ENCODE measurements at regions not wholly inside any gene's neighbourhood (a gene's known extent, or its start where the extent isn't known, plus 50 kb on each side); places are given as distances from the start of the nearest gene placed in this dataset.

- DNase-seq = no peak
- H3K4me1 ChIP-seq = no peaks in the 10 kb centered on the region
- in situ Hi-C loops (cut with MboI; ENCODE audit: low sequenced_read_pairs in 4 of 4) (no loop called here), intact Hi-C loops (cut with DNase I; ENCODE audit: low total_unique reads) (no loop called here)
- TF ChIP-seq CTCF (IDR thresholded peaks at IDR 0.05 in 4 of 5, conservative IDR thresholded peaks at IDR 0.05 in 1 of 5) (no peak), POLR2A (IDR thresholded peaks at IDR 0.05) (no peak)
- no peaks in the 10 kb centered on the region for H3K36me3 ChIP-seq
- H3K27ac ChIP-seq = no peak overlapping the region
- ATAC-seq = no peak
- no peaks in the 10 kb centered on the region for H3K27me3 ChIP-seq
- H3K9me3 ChIP-seq = no peaks in the 10 kb centered on the region
- H3K4me3 ChIP-seq = no peak overlapping the region
Observed at GRCh38 chr9:103757062-103757461, 337.0 kb upstream of the SMC2 start.

GRCh38 chr9:103761466-103761865, 332.6 kb upstream of the SMC2 start:
- H3K4me1 ChIP-seq = no peaks in the 10 kb centered on the region
- in situ Hi-C loops (cut with MboI; ENCODE audit: low sequenced_read_pairs in 4 of 4) (no loop called here), intact Hi-C loops (cut with DNase I; ENCODE audit: low total_unique reads) (no loop called here)
- no peak overlapping the region for H3K27ac ChIP-seq
- no peaks in the 10 kb centered on the region for H3K9me3 ChIP-seq
- DNase-seq = no peak
- no peaks in the 10 kb centered on the region for H3K36me3 ChIP-seq
- ATAC-seq = no peak
- no peak overlapping the region for H3K4me3 ChIP-seq
- TF ChIP-seq POLR2A (IDR thresholded peaks at IDR 0.05) (no peak), CTCF (IDR thresholded peaks at IDR 0.05 in 4 of 5, conservative IDR thresholded peaks at IDR 0.05 in 1 of 5) (no peak)
- H3K27me3 ChIP-seq = no peaks in the 10 kb centered on the region

- H3K27ac ChIP-seq = no peak overlapping the region
- in situ Hi-C loops (cut with MboI; ENCODE audit: low sequenced_read_pairs in 4 of 4) = no loop called here
Observed at GRCh38 chr9:103789686-103790085, 304.4 kb upstream of the SMC2 start.

GRCh38 chr9:103798620-103799019, 295.5 kb upstream of the SMC2 start:
- ATAC-seq = no peak
- in situ Hi-C loops (cut with MboI; ENCODE audit: low sequenced_read_pairs in 4 of 4) (no loop called here), intact Hi-C loops (cut with DNase I; ENCODE audit: low total_unique reads) (no loop called here)
- H3K27ac ChIP-seq = no peak overlapping the region
- no peak for DNase-seq
- no peaks in the 10 kb centered on the region for H3K27me3 ChIP-seq
- no peak for TF ChIP-seq POLR2A (IDR thresholded peaks at IDR 0.05)
- no peak for TF ChIP-seq CTCF (IDR thresholded peaks at IDR 0.05 in 4 of 5, conservative IDR thresholded peaks at IDR 0.05 in 1 of 5)
- no peaks in the 10 kb centered on the region for H3K36me3 ChIP-seq
- H3K4me3 ChIP-seq = no peak overlapping the region
- H3K9me3 ChIP-seq = no peaks in the 10 kb centered on the region
- no peaks in the 10 kb centered on the region for H3K4me1 ChIP-seq

More at GRCh38 chr9:103789686-103790085, 304.4 kb upstream of the SMC2 start:
- TF ChIP-seq POLR2A (IDR thresholded peaks at IDR 0.05) (no peak), CTCF (IDR thresholded peaks at IDR 0.05 in 4 of 5, conservative IDR thresholded peaks at IDR 0.05 in 1 of 5) (no peak)
- intact Hi-C loops (cut with DNase I; ENCODE audit: low total_unique reads) = no loop called here
- H3K4me1 ChIP-seq = no peaks in the 10 kb centered on the region
- ATAC-seq (no peak), DNase-seq (no peak)
- H3K36me3 ChIP-seq = no peaks in the 10 kb centered on the region
- H3K27me3 ChIP-seq = no peaks in the 10 kb centered on the region
- no peak overlapping the region for H3K4me3 ChIP-seq
- no peaks in the 10 kb centered on the region for H3K9me3 ChIP-seq

- in situ Hi-C loops (cut with MboI; ENCODE audit: low sequenced_read_pairs in 4 of 4) = no loop called here
- DNase-seq = no peak
- no peak for TF ChIP-seq CTCF (IDR thresholded peaks at IDR 0.05 in 4 of 5, conservative IDR thresholded peaks at IDR 0.05 in 1 of 5)
- TF ChIP-seq POLR2A (IDR thresholded peaks at IDR 0.05) = no peak
- no peak overlapping the region for H3K4me3 ChIP-seq
- no peaks in the 10 kb centered on the region for H3K36me3 ChIP-seq
- no peak for ATAC-seq
- H3K27ac ChIP-seq = no peak overlapping the region
- H3K27me3 ChIP-seq = no peaks in the 10 kb centered on the region
- no peaks in the 10 kb centered on the region for H3K4me1 ChIP-seq
- intact Hi-C loops (cut with DNase I; ENCODE audit: low total_unique reads) = no loop called here
- no peaks in the 10 kb centered on the region for H3K9me3 ChIP-seq
Observed at GRCh38 chr9:103799959-103800358, 294.1 kb upstream of the SMC2 start.
